ENCODE measurements at regions not wholly inside any gene's neighbourhood (a gene's known extent, or its start where the extent isn't known, plus 50 kb on each side); places are given as distances from the start of the nearest gene placed in this dataset.

GRCh38 chr13:99113351-99113750, 87.3 kb upstream of the UBAC2 start:
- Histone ChIP-seq H3K27ac (no peak overlapping the region), H3K27me3 (peaks cover 4 to 62% of the 10 kb centered on the region in 2 donors), H3K4me3 (no peak overlapping the region), H3K36me3 (no peaks in the 10 kb centered on the region), H3K9me3 (no peaks in the 10 kb centered on the region), H3K4me1 (no peaks in the 10 kb centered on the region)
- TF ChIP-seq CTCF (IDR thresholded peaks at IDR 0.05): no peak
- ATAC-seq (no peak), DNase-seq (no peak)
- intact Hi-C loops (cut with DNase I): no loop called here

GRCh38 chr13:99118179-99118578, 82.5 kb upstream of the UBAC2 start:
- H3K27me3 ChIP-seq: peaks cover 4 to 77% of the 10 kb centered on the region in 2 donors
- no peak for ATAC-seq
- H3K4me1 ChIP-seq: no peaks in the 10 kb centered on the region
- no peak for DNase-seq
- intact Hi-C loops (cut with DNase I): no loop called here
- no peak overlapping the region for H3K4me3 ChIP-seq
- no peaks in the 10 kb centered on the region for H3K9me3 ChIP-seq
- TF ChIP-seq CTCF (IDR thresholded peaks at IDR 0.05): no peak
- H3K27ac ChIP-seq: no peak overlapping the region
- no peaks in the 10 kb centered on the region for H3K36me3 ChIP-seq

GRCh38 chr13:99119656-99120055, 81.0 kb upstream of the UBAC2 start:
- Histone ChIP-seq H3K27ac (no peak overlapping the region), H3K9me3 (no peaks in the 10 kb centered on the region), H3K4me3 (no peak overlapping the region), H3K27me3 (peaks cover 4 to 82% of the 10 kb centered on the region in 2 donors), H3K4me1 (peaks cover 0 to 4% of the 10 kb centered on the region in 2 donors), H3K36me3 (no peaks in the 10 kb centered on the region)
- DNase-seq (no peak), ATAC-seq (no peak)
- intact Hi-C loops (cut with DNase I): no loop called here
- TF ChIP-seq CTCF (IDR thresholded peaks at IDR 0.05): no peak

- intact Hi-C loops (cut with DNase I): no loop called here
- Histone ChIP-seq H3K27me3 (peaks cover 0 to 87% of the 10 kb centered on the region in 2 donors), H3K27ac (no peak overlapping the region), H3K4me3 (no peak overlapping the region), H3K9me3 (no peaks in the 10 kb centered on the region), H3K36me3 (no peaks in the 10 kb centered on the region), H3K4me1 (peaks cover 0 to 6% of the 10 kb centered on the region in 2 donors)
- ATAC-seq (no peak), DNase-seq (no peak)
- no peak for TF ChIP-seq CTCF (IDR thresholded peaks at IDR 0.05)
Observed at GRCh38 chr13:99120751-99121150, 79.9 kb upstream of the UBAC2 start.

GRCh38 chr13:99122171-99122570, 78.5 kb upstream of the UBAC2 start:
- Histone ChIP-seq H3K36me3 (no peaks in the 10 kb centered on the region), H3K9me3 (no peaks in the 10 kb centered on the region), H3K27me3 (peaks cover 0 to 93% of the 10 kb centered on the region in 2 donors), H3K27ac (no peak overlapping the region), H3K4me1 (peaks cover 0 to 6% of the 10 kb centered on the region in 2 donors), H3K4me3 (no peak overlapping the region)
- DNase-seq: no peak
- intact Hi-C loops (cut with DNase I): no loop called here
- ATAC-seq: no peak
- TF ChIP-seq CTCF (IDR thresholded peaks at IDR 0.05): no peak

All from left lung (tissue), 4 donors.